ENCODE measurements at regions not wholly inside any gene's neighbourhood (a gene's known extent, or its start where the extent isn't known, plus 50 kb on each side); places are given as distances from the start of the nearest gene placed in this dataset.
"Not testable (repeated sequence)": the region's sequence is repeated elsewhere in the genome, so short reads cannot be mapped to it uniquely, and the experiment has no call there.

DNA sequence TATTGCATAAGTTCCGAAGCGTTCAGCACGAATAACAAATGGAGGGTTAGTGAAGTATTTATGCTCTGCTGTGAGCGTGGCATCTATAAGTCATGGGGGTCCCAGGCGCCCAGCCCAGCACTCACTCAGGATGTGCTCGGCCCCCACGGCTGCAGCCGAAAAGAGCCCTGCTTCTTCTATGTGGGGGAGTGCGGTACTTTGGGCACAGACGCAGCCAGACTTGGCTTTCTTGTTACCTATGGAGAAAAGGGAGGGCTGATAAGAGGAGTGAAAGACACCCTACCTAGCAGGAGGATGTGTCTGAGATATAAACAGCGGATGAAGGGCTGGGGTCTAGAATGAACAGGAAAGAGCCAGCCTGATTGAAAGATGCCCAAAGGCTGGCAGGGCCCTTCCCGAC is 51.4 kb downstream of the MRPL36 start:
- no peak for DNase-seq (ENCODE audit: low read depth in 2 of 2)

DNA sequence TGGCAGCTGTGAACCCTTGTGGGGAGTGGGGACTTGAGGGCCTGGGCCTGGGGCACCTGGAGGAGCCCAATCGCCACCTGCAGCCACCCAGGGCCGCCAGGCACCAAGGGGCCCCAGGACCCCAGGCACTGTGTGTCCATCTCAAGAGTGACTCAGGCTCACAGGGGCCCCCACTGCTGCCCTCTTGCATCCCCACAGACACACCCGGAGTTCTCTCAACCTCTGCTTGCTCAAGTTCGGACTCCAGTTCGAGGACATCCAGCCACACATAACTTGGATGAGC is 51.9 kb downstream of the MRPL36 start:
- no peak for DNase-seq (ENCODE audit: low read depth in 2 of 2)

DNA sequence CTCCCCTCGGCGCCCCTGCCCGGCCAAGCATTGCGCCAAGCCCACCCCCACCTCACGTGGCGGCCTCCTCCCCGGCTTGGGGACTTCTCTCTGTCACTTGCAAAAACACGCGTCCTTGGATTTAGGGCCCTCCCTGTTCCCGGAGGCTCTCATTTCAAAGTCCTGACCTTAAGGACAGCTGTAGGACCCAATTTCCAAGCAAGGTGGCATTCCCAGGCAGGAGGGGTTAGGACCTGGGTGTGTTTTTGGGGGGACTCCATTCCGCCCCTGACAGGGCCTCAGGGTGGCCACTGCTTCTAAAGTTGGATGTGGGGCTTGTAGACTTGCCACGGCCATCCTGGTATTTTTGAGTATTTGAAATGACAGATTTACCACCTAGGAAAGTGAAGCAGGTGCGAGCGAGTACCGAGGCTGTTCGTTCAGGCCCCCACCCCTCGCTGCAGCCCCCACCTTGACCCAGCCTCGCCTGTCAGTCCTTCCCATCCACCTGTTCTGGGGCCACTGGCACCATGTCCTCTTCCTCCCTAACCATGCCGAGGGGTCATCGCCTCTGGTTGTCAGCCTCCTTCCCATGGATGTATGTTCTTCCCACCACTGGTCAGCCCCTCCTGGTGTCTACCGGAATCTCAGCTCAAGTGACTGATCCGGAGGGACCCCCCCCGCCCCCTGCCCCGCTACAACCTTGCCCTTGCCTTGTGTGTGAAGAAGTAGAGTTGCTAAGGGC is 52.4 kb downstream of the MRPL36 start:
- no peak for DNase-seq (ENCODE audit: low read depth in 2 of 2)

DNA sequence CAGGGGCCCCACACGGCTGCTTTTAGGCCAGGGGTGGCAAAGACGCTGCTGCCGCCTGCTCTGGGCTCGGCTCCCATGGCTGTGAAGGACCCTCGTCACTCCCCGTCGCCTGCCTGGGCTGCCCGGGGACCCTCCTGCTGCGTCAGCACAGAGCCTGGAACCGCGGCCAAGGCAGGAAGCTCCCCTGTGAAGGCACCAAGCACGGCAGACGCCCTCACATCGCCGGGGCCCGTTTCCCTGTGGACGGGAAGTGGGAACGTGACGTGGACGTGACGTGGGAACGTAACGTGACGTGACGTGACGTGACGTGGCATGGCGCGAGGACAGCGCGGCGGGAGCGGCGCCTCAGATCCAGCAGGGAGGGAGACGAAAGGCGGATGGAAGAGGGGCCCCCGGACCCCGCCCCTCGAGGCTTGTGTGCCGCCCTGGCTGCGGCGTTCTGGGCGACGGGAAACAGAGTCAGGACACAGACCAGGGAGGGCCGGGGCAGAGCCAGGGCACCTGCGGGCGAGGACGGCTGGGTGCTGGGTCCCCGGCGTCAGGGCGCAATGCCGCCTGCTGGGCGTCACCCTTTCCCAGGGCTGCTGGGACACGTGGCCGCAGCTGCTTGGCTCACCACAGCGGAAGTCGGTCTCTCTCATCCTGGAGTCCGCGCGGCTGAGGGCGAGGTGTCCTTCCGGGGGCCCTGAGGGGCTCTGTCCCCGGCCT is 53.1 kb downstream of the MRPL36 start:
- no peak for DNase-seq (ENCODE audit: low read depth in 2 of 2)

DNA sequence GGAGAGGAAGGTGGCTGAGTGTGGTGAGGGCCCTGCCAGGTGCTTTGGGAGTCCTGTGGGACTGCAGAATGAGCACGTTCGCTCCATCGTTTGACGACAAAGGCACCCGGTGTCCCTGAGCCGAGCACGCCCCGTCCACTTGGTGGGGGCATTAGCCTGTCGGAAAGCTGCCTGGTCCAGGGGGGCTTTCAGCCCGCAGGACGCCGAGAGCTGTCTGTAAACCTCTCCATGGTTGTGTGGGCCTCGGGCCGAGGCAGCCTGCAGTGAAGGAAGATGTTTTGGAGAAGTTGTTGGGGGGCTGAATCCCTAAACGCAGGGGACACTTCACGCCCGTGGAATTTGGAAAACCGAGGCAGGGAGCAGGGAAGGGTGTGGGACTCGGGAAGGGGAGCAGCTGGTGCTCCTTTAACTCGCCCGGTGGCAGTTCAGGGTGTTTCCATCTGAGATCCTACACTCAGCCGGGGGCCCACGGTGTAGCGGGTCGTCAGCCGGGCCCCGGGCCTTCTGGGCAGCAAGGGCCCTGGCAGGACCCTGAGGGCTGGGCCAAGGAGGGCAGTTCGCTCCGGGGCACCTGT is 53.8 kb downstream of the MRPL36 start:
- DNase-seq (ENCODE audit: low read depth in 2 of 2): no peak

DNA sequence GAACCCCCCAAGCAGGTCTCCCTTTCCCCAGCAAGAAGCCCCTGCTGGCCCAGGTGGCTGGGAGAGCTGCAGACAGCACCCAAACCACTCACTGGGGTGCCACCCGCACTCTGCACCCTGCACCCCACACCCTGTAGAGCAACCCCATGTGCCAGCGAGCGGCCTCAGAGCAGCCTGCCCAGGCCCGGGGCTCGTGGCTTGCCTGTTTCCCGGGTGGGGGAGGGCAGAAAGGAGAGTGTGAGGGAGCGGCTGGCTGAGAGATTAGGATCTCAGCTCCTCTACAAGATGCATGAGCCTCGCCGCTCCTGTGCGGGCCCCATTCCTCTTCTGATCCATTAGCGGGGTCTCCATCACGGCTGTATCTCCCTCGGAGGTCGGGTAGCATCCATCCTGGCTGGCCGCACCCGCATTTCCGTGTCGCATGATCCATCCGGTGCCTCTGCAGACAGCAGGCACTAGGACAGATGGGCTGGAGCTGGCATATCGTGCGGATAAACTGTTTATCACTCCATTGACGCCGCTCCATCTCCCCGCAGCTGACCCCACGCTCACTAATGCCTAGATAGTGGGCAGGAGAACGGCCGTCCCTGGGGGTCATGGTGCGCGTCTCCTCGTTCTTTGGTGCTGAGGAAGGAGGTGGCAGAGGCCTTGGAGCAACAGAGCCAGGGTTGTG is 54.4 kb downstream of the MRPL36 start:
- DNase-seq (ENCODE audit: low read depth in 2 of 2): no peak

DNA sequence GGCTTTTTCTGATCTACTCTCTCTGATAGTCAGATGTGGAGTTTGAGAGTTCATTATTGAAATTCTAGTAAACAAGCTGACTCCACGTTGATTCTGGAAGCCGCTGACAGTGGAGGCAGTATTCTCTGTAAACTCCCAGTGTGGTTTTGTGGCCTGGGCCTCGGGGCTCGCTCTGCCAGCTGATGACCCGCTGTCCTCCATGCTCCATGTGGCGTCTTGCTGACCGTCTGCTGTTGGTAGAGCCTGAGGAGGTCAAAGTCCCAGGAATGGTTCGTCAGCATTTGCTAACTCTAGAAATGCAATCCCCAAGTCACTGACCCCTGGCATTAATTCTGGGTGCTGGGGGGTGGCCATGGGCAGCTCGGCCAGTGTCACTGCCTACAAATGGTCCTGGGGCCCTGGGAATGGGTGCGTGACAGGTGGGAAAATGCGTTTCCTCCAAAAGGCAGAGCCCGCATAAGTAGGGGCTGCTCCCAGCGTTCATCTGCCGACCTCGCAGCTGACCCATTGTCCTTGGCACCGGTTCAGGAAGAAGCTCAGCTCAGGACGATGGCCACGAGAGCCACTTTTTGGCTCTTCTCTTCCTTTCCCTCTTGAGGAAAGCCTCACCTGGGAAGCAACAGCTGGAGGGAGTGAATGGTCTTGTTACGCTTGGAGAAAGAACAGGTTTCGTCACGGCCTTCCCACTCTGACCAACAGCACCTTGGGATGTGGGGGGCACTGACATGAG is 55.1 kb downstream of the MRPL36 start:
- no peak for DNase-seq (ENCODE audit: low read depth in 2 of 2)

DNA sequence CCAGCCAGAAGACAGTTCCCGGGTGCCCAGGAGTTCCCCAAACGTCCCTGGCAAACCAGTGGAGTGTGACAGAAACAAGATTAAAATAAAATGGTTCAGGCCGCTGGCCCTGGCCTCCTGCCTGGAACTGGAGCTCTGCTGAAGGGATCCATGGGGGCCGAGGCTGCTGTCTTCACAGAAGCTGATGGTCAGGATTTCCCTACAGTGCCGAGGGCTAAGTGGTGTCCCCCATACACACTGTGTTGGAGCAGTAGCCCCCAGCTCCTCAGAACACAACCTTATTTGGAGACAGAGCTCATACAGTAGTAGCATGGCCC is 55.9 kb downstream of the MRPL36 start:
- DNase-seq (ENCODE audit: low read depth in 2 of 2): no peak

DNA sequence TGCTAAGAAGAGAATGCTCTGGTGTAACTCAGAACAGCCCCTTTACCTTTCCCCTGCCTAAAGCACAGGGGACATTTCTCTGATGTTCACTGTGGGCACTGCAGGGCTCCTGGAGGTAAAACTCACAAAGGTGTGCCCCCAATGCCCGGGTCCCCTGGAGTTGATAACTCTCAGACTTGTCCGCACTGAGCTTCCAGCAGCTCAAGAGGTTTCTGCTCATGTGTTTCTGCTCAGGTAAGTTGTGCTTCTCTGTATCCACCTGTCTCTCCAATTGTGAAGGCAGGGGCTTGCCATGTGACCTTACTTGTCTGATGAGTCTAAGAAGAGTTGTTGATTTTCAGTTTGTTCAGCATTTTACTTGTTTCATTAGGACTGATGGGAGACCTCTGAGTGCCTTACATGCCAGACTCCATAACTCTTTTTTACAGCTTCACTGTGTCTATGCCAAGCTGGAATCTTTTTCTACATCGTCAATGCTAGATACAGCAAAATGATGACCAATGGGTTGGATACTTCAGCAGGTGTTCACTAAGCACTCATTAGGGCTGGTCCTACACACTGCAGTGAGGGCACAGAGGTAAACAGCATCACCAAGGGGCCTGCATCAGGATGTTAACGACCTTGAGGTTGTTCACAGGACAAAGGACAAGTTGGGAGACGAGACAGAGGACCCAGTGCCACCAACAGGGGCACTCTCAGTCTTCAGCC is 56.4 kb downstream of the MRPL36 start:
- no peak for DNase-seq (ENCODE audit: low read depth in 2 of 2)

DNA sequence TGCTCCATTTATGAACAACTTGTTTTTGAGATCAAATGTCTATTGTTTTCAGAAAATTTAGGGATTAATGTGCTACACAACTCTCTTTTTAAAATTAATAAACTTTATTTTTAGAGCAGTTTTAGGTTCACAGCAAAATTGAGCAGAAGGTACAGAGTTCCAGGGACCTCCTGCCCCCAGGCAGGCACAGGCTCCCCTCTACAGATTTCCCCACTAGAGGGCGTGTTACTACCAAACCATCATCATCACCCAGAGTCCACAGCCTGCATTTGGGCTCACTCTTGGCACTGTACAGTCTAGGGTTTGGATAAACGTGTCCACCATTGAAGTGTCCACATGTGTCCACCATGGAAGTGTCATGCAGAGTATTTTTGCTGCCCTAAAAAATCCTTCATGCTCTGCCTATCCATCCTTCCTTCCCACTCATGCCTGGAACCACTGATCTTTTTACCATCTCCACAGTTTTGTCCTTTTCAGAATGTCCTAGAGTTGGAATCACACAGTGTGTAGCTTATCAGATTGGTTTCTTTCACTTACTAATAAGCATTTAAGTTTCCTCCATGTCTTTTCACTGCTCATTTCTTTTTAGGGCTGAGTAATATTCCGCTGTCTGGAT is 61.7 kb downstream of the MRPL36 start:
- DNase-seq (ENCODE audit: low read depth in 2 of 2): peak in 1 of 2 donors; percentile 23

DNA sequence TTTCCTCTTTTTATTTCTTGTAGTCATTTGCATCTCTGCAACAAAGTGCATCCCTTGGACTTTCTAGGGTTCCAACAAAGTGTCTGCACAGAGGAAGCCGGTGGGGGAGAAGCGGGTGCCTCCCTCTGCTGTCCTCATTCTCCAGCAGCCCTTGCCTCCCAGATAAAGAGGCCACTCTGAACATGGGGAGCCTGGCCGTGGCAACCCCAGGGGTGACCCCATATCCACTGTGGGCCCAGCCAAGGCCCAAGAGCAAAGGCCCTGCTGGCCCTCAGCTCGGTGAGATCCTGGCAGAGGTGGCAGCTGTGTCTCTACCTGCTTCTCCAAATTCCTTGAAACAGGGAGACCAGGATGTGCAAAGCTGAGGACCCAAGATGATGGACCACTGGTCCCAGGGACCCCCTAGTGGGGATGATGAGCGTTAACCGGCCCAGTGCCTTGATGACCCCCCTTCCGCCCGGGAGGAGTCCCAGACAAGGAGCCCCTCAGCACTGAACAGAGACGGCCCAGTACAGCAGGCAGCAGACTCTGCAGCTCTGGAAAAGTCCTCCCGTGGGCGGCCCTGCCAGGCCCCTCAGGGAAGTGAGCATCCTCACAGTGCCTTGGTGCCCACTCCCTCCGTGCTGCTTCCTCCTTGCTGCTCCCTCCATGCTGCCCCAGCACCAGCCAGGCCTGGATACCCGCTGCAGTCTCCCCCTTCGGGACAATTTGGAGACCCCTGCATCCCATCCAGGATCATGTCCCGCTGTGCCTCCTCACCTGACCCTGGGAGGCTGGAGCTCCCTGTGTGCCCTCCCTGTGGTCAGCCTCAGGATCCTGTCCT is 62.5 kb downstream of the MRPL36 start:
- DNase-seq (ENCODE audit: low read depth in 2 of 2): no peak

DNA sequence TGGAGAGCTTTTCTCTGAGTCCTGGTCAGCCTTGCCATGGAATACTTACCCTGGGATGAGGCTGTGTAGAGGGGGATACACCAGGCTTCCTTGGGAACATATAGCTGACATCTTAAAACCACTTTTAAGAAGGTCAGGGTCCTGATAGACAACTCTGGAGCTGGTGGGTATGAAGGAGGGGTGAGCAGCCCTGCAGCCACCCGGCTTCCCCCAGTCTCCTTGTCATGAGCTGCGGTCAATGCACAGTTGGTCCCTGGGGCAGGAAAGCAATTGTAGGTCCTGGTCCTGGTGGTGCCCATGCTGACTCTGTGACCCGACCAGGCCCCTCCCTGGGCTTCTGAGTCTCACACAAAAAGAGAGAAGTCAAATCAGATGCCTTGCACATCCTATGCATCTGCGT is 63.6 kb downstream of the MRPL36 start:
- DNase-seq (ENCODE audit: low read depth in 2 of 2): no peak

DNA sequence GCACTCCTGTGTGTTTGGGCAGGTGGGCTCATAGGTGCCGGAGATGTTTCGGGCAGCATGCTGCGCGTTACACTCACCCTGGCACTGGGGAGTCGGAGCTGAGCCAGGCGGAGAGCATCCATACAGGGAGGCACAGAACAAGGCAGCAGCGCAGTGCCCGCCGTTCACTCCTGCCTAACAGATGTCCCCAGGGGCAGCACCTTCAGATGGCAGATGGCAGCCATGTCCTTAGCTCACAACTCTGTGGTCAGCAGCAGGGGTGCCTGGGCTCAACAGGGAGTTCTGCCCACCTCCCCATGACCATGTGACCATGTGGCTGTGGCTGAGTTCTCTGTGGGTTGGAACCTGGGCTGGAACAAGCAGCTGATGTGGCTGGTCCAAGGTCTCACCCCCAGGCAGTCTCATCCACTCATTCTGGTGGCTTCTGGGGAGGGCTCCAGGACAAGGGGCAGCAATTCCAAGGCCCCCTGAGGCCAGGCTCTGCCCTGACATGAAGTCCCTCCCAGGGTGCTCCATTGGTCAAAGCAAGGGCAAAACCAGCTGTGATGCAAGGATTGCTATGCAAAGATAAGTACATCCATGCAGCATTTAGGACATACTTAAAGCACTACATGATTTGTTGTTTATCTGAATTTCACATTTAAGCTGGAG is 64.2 kb downstream of the MRPL36 start:
- no peak for DNase-seq (ENCODE audit: low read depth in 2 of 2)

DNA sequence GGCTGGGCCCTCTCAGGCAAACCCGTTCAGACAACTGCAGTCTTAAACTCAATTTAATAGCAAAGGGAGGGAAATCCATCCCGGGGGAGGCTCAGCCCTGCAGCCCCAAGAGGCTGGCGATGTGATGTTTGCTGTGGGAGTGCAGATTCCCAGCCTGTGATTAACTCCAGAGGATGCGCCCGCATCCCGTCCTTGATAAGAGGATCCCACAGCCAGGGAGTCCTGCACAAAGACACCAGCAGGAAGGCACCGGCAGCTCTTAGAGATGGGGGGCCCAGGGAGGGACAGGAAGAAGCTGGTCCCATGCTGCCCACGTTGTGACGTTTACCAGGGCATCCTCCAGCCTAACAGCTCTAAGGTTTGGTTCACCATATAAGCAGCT is 64.7 kb downstream of the MRPL36 start:
- DNase-seq (ENCODE audit: low read depth in 2 of 2): no peak

DNA sequence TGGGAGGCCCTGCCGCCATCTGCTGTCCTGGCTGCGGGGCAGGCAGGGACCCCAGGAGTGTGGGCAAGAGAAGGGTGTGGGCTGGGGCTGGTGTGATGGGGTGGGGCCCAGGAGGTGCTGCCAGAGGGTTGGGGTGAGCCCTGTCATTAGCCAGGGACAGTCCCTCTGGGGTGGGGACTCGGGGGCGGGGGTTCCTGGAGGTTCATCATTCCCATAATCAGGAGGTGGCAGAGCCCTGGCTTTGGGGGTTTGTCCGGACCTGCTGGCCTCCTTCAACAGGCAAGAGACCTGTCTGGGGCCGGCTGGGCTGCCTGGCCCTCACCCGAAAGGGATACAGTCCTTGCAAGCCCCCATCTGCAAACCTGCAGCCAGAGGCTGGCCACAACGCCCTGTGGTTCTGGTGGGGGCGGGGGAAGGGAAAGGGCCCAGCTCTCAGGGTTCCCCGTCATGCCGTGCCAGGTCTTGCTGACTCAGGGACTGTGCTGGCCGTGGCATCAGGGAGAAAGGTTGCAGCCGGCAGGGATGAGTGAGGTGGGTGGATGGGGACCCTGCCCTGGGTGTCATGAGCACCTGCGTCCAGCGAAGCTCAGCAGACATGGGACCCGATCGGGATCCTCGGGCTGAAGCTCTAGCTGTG is 65.2 kb downstream of the MRPL36 start:
- no peak for DNase-seq (ENCODE audit: low read depth in 2 of 2)

DNA sequence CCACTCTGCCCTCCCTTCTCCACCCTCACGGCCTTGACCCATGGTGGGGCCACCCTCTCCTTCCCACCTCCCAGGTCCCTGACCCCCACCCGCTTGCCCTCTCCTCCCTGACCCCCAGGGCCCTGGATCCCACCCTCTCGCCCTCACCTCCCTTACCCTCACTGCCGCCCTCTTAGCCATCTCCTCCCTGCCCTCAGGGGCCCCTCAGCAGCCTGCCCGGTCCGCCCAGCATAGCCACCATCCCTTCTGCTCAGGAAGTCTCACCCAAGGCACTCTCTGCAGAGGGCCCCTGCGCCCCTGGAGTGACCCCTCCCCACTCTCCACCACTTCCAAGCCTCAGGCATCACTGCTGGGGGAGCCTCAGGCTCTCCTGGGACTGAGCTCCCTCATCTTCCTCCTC is 66.3 kb downstream of the MRPL36 start:
- no peak for DNase-seq (ENCODE audit: low read depth in 2 of 2)

DNA sequence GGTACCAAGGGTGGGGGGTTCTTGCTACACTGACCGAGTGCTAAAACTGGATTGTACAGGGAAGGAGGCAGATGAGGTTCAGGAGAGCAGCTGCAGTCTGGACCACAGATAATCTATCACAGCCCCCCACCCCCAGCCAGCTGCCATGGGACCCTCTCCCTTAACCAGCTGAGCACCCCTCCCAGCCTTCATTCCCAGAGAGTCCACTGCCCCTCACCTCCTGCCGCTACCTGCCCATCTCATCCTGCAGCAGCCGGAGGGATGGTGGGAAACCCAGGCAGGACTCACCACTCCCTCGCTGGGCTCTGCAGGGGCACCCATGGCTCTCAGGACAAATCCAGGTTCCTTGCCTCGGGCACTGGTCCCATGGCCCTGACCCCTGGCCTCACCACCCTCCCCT is 66.7 kb downstream of the MRPL36 start:
- DNase-seq (ENCODE audit: low read depth in 2 of 2): no peak

DNA sequence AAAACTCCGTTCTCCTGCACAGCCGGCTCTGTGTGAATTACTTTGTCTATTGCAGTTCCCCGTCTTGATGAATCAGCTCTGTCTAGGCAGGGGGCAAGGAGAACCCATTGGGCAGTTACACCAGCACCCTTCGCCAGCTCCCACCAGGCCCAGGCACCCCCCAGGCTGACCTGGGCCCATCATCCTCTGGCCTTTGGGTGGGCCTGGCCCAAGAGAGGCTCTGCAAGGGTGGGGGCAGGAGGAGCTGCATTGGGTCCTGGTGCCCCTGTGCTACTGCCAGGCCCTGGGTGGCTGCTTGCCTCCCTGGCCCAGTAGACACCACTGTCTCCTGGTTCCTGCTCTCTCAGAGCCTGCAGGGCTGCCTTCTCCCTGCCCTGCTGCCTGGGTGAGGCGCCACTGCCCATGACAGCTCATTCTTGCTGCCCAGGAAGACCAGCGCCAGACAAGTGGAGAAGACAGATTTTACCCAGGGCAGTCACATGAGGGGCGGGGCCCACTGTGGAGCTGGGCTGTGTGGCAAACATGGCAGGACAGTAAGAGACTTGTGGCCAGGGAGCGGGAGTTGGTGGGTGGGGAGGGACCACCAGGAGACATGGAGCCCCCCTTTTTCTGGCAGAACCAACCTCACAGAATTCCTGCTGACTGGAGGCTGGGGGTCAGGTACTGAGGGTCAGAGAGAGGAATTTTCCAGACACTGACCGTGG is 67.2 kb downstream of the MRPL36 start:
- DNase-seq (ENCODE audit: low read depth in 2 of 2): no peak

DNA sequence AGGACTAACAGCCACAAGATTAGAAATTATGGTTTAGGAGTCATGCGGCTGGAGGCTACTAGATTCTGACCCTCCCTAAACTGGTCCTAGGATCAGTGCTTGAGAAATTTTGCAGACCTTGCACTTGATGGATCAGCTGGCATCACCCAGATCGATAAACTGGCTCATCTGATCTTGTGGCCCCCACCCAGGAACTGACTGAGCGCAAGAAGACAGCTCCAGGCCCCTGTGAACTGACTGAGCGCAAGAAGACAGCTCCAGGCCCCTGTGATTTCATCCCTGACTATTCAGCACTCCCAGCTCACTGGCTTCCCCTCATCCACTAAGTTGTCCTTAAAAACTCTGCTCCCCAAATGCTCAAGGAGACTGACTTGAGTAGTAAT is 67.8 kb downstream of the MRPL36 start:
- DNase-seq (ENCODE audit: low read depth in 2 of 2): not testable (repeated sequence)
